Panc1 (cell line): ENCODE measurements at regions not wholly inside any gene's neighbourhood (a gene's known extent, or its start where the extent isn't known, plus 50 kb on each side); places are given as distances from the start of the nearest gene placed in this dataset.

ENCODE experiments used
- ATAC-seq: fragments of 200-7000 bp; cut with Tn5 transposase; 2 replicates; pipeline ENCODE4 v1.9.1; 2020; ENCODE audit warnings: mild to moderate bottlenecking, moderate library complexity
- BruUV-seq: library from RNA; stranded (reverse); fragments of 400-500 nt; replicated peaks from 2 replicates; lab custom pipeline; 2021; lab: Mats Ljungman, UMichigan
- CTCF ChIA-PET: fragments of 300-600 bp; sonication (Branson Sonifier 250); formaldehyde crosslinking; loops from one replicate; lab custom pipeline; 2022; ENCODE audit warnings: antibody characterized with exemption; lab: Charles Lee
- POLR2A ChIA-PET: fragments of 300-600 bp; sonication (Branson Sonifier 250); formaldehyde crosslinking; loops from one replicate; lab custom pipeline; 2022; ENCODE audit warnings: antibody characterized with exemption; lab: Charles Lee
- DNase-seq: peaks from one replicate; pipeline ENCODE4 v3.0.0-alpha.2; 2010; ENCODE audit warnings: low read depth, low spot score
- H3K27ac ChIP-seq: 2 replicates; pipeline ENCODE4 v1.5.1; 2011; ENCODE audit warnings: mild to moderate bottlenecking, low read length, inconsistent platforms
- H3K27me3 ChIP-seq: fragments of 200-500 bp; sonication (Bioruptor generic); 2 replicates; pipeline ENCODE4 v1.6.0; 2014; ENCODE audit warnings: low read length, inconsistent platforms; ENCODE audit not compliant: control insufficient read depth, insufficient read depth
- H3K36me3 ChIP-seq: fragments of 200-500 bp; sonication (Bioruptor generic); 2 replicates; pipeline ENCODE4 v1.5.1; 2014; ENCODE audit warnings: inconsistent platforms, mild to moderate bottlenecking, low read length, moderate library complexity; ENCODE audit not compliant: control insufficient read depth, insufficient read depth
- H3K4me1 ChIP-seq: 2 replicates; pipeline ENCODE4 v1.5.1; 2011; ENCODE audit warnings: inconsistent platforms, mild to moderate bottlenecking, low read length, moderate library complexity; ENCODE audit not compliant: control insufficient read depth, insufficient read depth
- H3K4me3 ChIP-seq, 2 experiments: 2 replicates each; pipeline ENCODE4 v1.5.1; 2011 to 2012; ENCODE audit warnings: low read depth in 2 of 2, low read length in 2 of 2, mild to moderate bottlenecking in 2 of 2, inconsistent platforms in 1 of 2, moderate library complexity in 1 of 2
- H3K9me3 ChIP-seq: fragments of 200-500 bp; sonication (Bioruptor generic); 2 replicates; pipeline ENCODE4 v1.5.1; 2014; ENCODE audit warnings: low read depth, mild to moderate bottlenecking, inconsistent platforms, low read length, moderate library complexity; ENCODE audit not compliant: control insufficient read depth, insufficient read depth
- CTCF ChIP-seq: fragments of 450-650 bp; IDR thresholded peaks from 2 replicates; pipeline ENCODE4 v1.5.1; 2017; ENCODE audit warnings: mild to moderate bottlenecking
- POLR2AphosphoS5 ChIP-seq: IDR thresholded peaks from 2 replicates; pipeline ENCODE4 v1.6.1; 2012; ENCODE audit warnings: mild to moderate bottlenecking, low read depth, low read length, moderate library complexity
- REST ChIP-seq, 2 experiments: IDR thresholded peaks; 2 replicates each; pipeline ENCODE4 v1.6.1; 2011 to 2012; ENCODE audit warnings: low read depth in 2 of 2, control low read depth in 1 of 2, low read length in 1 of 2, mild to moderate bottlenecking in 1 of 2, moderate library complexity in 1 of 2; ENCODE audit not compliant: insufficient read depth in 1 of 2
- SIN3A ChIP-seq: IDR thresholded peaks from 2 replicates; pipeline ENCODE4 v1.6.1; 2012; ENCODE audit warnings: low read depth, mild to moderate bottlenecking, low read length, moderate library complexity, borderline replicate concordance; ENCODE audit not compliant: insufficient read depth
- TCF7L2 ChIP-seq: IDR thresholded peaks from 2 replicates; pipeline ENCODE4 v1.6.1; 2011; ENCODE audit warnings: mild to moderate bottlenecking, low read depth, low read length, inconsistent platforms
- in situ Hi-C: cut with HindIII; loops from 2 replicates; pipeline ENCODE4 v1.10.0; 2016; ENCODE audit warnings: low sequenced_read_pairs, low pct_unique_long_range_greater_than_20kb
- intact Hi-C: fragments of 100-400 bp; cut with micrococcal nuclease; formaldehyde crosslinking; loops from one replicate; pipeline ENCODE4 v1.10.0; 2022; ENCODE audit not compliant: unreplicated experiment

GRCh38 chr13:50267917-50268316 lies 252.7 kb downstream of the KCNRG start:
- H3K4me1 ChIP-seq: no peaks in the 10 kb centered on the region; the same call in 1 of the 2 replicates
- no peaks in the 10 kb centered on the region for H3K36me3 ChIP-seq
- ATAC-seq: no peak
- in situ Hi-C loops (no loop called here), intact Hi-C loops (no loop called here)
- H3K27me3 ChIP-seq: no peaks in the 10 kb centered on the region
- TF ChIP-seq POLR2AphosphoS5: no peak
- no peak for TF ChIP-seq SIN3A
- TF ChIP-seq TCF7L2: no peak
- no peak for TF ChIP-seq REST (IDR thresholded peaks at IDR 0.05; ENCODE audit: insufficient read depth in 1 of 2, low read depth in 2 of 2, low read length in 1 of 2)
- no peak for TF ChIP-seq CTCF
- no peak overlapping the region for H3K27ac ChIP-seq
- no peaks in the 10 kb centered on the region for H3K9me3 ChIP-seq
- CTCF ChIA-PET: no interaction called here
- POLR2A ChIA-PET: no interaction called here
- no peak overlapping the region for H3K4me3 ChIP-seq
- no TSS peak for BruUV-seq
- no peak for DNase-seq

- ChIA-PET POLR2A (no interaction called here), CTCF (no interaction called here)
- Histone ChIP-seq H3K36me3 (no peaks in the 10 kb centered on the region), H3K27me3 (no peaks in the 10 kb centered on the region), H3K4me1 (no peaks in the 10 kb centered on the region; the same call in 1 of the 2 replicates), H3K9me3 (no peaks in the 10 kb centered on the region), H3K27ac (no peak overlapping the region; the same call in 1 of the 2 replicates), H3K4me3 (no peak overlapping the region)
- BruUV-seq: no TSS peak
- ATAC-seq: no peak
- in situ Hi-C loops (no loop called here), intact Hi-C loops (no loop called here)
- no peak for DNase-seq
- no peak for TF ChIP-seq CTCF
- TF ChIP-seq POLR2AphosphoS5: no peak
- no peak for TF ChIP-seq REST (IDR thresholded peaks at IDR 0.05; ENCODE audit: insufficient read depth in 1 of 2, low read depth in 2 of 2, low read length in 1 of 2)
- TF ChIP-seq SIN3A: no peak
- no peak for TF ChIP-seq TCF7L2
Observed at GRCh38 chr13:50268500-50268899, 253.3 kb downstream of the KCNRG start.
